ENCODE measurements at regions not wholly inside any gene's neighbourhood (a gene's known extent, or its start where the extent isn't known, plus 50 kb on each side); places are given as distances from the start of the nearest gene placed in this dataset.
"Not testable (repeated sequence)": the region's sequence is repeated elsewhere in the genome, so short reads cannot be mapped to it uniquely, and the experiment has no call there.

GRCh38 chr2:48219555-48220436 lies 94.7 kb upstream of the FOXN2 start:
- DNase-seq (ENCODE audit: low read depth): no peak

DNA sequence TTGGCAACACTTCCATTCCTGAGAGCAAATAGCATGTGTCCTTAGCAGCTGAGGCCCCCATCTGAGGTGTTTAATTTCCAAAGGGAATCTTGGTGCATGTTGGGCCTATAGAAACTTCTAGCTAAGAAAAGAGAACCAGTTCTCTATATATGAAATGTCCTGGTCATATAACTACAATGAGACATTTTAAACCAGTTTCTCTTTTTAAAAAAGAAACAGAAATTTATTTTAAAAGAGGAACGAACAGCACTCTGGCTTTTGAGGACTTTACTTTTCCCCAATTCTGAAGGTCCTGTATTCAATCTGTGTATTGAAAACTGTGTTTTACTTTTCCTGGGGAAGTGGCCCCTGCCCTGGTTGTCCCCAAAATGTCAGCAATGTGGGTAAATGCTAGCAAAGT lies 94.0 kb upstream of the FOXN2 start:
- DNase-seq (ENCODE audit: low read depth): no peak

DNA sequence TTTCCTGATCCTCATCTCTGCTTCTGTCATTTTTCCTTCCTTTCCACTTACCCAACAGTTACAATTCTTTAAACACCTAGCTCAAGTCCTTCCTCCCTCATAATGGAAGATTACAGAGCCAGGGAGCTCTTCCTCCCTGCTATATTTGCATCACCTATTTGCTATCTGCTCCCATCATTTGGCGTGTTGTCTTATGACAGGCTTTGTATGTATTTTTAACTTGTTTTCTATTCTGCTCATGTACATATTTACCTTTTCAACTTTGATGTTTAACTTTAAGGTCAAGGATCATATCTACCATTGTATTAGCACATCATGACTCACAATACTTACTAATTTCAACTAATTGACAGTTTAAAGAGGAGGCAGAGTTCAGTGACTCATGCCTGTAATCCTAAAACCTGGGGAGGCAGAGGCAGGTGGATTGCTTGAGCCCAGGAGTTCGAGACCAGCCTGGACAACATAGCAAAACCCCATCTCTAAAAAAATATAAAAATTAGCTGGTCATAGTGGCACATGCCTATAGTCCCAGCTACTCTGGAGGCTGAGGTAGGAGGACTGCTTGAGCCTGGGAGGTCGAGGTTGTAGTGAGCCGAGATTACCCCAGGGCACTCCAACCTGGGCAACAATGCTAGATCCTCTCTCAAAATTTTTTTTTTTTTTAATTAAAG lies 92.5 kb upstream of the FOXN2 start:
- no peak for DNase-seq (ENCODE audit: low read depth)

GRCh38 chr2:48227617-48228344 lies 86.7 kb upstream of the FOXN2 start:
- DNase-seq (ENCODE audit: low read depth): no peak

- DNase-seq (ENCODE audit: low read depth): no peak
These were observed 86.2 kb upstream of the FOXN2 start for GRCh38 chr2:48228345-48228684.

- no peak for DNase-seq (ENCODE audit: low read depth)
These were observed 85.4 kb upstream of the FOXN2 start for GRCh38 chr2:48229063-48229462.

DNA sequence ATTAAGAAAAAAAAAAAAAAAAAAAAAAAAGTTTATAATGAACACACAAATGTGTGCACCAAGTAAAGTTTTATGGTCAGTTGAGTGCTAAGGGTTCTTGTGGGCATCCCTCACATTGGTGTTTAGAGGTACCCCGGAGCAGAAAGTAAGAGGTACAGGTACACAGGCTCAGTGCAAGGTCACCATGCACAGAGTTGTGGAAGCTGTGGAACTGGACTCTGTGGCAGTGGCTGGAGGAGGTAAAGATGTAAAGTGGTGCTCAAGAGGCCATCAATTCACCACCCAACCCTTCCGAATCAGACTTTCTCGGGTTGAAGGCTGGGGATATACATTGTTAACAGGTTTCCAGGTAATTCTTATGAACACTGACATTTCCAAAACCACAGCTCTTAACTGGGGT lies 83.6 kb upstream of the FOXN2 start:
- DNase-seq (ENCODE audit: low read depth): no peak

DNA sequence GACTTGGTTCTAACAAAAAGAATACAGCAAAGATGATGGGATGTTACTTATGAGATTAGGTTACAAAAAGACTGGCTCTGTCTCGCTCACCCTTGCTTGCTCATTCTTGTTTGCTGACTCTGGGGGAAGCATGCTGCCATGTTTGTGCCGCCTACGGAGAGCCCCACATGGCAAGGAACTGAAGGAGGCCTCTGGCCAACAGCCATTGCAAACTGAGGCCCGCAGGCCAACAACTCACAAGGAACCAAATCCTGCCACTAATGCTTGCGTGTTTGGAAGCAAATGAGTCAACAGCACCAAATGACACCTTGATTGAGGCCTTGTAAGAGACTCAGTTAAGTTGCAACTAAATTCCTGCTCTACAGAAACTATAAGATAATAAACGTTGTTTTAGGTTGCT lies 82.1 kb upstream of the FOXN2 start:
- no peak for DNase-seq (ENCODE audit: low read depth)

DNA sequence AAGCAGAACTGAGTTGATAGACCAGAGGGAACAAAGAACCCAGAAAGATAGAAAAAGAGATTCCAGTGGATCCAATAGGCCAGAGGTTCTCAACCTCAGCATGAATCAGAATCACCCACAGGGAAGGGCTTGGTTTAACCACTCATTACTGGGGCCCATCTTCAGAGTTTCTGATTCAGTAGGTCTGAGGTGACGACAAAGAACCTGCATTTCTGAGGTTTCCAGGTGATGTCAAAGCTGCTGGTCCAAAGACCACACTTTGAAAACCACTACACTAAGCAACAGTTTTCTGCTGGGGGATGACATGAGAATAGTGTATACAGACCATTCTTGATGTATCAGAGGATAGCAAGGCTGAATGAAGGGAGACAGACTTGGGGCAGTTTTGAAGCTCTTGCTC lies 81.5 kb upstream of the FOXN2 start:
- no peak for DNase-seq (ENCODE audit: low read depth)

- not testable (repeated sequence) for DNase-seq (ENCODE audit: low read depth)
These were observed 80.7 kb upstream of the FOXN2 start for GRCh38 chr2:48233824-48234223.

DNA sequence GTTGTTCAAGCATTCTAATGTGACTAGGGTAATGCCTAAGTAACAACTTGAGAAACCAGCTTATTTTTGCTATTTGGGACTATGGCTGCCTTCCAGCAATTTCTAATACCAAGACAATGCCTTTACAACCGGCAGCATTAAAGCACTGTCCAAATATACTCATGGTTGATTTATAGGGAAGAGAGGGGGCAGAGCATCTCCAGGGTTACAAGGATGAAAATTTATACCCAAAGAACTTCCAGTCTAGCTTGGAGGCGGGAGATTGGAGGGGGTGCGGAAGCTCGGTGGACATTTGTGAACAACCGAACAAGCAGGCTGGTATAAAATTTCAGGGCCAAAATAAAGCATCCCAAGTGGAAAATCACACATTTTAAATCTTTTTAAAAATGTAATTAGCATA lies 79.4 kb upstream of the FOXN2 start:
- no peak for DNase-seq (ENCODE audit: low read depth)

DNA sequence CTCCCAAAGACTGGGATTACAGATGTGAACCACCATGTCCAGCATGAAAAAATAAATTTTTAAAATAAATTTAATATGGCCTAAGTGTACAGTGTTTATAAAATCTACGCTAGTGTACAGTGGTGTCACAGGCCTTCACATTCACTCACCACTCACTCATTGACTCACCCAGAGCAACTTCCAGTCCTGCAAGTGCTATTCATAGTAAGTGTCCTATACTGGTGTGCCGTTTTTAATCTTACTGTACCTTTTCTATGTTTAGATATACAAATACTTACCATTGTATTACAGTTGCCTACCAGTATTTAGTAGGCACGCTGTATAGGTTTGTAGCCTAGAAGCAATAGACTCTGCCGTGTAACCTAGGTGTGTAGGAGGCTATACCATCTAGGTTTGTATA lies 76.1 kb upstream of the FOXN2 start:
- DNase-seq (ENCODE audit: low read depth): no peak

DNA sequence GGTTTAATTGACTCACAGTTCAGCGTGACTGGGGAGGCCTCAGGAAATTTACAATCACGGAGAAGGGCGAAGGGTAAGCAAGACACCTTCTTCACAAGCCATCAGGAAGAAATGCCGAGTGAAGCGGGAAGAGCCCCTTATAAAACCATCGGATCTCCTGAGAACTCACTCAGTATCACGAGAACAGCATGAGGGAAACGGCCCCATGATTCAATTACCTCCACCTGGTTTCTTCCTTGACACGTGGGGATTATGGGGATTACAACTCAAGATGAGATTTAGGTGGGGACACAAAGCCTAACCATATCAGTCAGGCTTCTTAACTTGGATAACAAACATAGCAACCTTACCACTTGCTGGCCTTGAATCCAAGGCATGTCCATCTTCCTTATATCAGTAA lies 73.6 kb upstream of the FOXN2 start:
- no peak for DNase-seq (ENCODE audit: low read depth)

- no peak for DNase-seq (ENCODE audit: low read depth)
These were observed 67.3 kb upstream of the FOXN2 start for GRCh38 chr2:48247206-48247605.

GRCh38 chr2:48248251-48248933 lies 66.1 kb upstream of the FOXN2 start:
- DNase-seq (ENCODE audit: low read depth): peak; percentile 86

DNA sequence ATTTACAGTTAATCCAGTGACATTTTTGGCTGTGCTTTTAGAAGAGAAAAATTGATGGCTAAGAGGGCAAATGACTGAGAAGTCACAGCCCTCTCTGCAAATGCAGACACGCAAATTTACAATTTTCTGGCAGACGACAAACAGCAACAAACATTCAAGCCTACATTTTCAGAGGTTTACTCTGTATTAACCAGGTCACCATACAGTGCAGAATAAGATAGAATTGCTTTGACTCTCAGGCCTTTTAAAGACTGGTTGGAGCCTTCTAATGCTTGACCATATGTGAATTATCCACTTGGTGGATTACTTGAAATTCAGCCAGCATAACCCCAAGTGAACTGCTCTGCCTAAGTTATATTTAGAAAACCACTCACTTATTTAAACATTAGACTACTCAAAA lies 65.5 kb upstream of the FOXN2 start:
- peak; percentile 29 for DNase-seq (ENCODE audit: low read depth)

DNA sequence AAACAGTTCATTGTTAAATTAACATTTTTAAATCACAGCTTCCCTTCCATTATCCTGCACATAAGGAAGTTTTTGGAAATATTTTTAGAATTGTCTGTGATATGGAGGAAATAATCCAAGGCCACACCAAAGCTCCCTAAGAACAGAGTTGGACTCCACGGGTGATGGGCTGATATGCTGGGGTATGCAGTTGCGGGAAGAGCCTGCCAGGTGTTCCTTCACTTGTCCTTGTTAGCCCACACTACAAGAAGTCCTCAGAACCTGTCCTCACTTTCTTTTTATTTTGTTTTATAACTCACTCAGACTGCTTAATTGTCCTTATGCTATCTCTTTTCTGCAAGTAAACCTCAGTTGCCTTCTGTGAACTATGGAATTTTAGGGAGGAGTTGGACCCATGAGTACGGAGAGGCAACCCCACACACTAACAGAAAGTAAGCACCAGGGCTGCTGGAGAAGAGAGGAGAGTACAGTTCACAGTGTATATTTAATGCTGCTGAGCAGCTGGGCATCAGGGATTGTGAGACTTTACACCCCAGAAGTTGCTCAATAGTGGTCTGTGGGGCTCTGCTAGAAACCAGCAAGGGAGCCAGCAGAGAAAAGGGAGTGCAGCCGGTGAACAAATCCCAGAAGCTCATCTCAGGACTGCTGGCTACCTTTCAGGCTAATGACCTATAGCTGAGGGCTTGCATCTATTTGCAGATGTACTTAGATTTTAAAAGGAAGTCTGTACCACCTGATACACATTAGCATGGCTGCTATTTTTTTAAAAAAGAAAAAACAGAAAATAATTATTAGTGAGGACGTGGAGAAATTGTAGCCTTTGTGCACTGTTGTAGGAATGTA lies 64.6 kb upstream of the FOXN2 start:
- no peak for DNase-seq (ENCODE audit: low read depth)

DNA sequence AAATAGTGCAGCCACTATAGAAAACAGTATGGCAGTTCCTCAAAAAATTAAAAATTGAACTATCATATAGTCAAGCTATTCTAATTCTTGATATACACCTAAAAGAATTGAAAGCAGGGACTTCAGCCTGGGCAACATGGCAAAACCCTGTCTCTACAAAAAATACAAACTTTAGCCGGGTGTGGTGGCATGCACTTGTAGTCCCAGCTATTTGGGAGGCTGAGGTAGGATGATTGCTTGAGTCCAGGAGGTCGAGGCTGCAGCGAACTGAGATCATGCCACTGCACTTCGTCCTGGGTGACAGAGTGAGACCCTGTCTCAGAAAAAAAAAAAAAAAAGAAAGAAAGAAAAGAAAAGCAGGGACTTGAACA lies 64.0 kb upstream of the FOXN2 start:
- DNase-seq (ENCODE audit: low read depth): no peak

DNA sequence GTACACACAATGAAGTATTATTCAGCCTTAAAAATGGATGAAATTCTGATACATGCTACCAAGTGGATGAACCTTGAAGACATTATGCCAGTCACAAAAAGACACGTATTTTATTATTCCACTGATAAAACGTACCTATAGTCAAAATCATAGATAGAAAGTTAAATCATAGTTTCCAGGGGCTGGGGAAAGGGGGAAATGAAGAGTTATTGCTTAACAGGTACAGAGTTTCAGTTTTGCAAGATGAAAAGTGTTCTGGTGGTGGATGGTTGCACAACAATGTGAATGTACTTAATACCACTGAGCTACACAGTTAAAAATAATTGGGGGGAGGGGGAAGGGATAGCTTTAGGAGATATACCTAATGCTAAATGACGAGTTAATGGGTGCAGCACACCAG lies 63.5 kb upstream of the FOXN2 start:
- DNase-seq (ENCODE audit: low read depth): no peak

- no peak for DNase-seq (ENCODE audit: low read depth)
These were observed 62.9 kb upstream of the FOXN2 start for GRCh38 chr2:48251437-48252148.

DNA sequence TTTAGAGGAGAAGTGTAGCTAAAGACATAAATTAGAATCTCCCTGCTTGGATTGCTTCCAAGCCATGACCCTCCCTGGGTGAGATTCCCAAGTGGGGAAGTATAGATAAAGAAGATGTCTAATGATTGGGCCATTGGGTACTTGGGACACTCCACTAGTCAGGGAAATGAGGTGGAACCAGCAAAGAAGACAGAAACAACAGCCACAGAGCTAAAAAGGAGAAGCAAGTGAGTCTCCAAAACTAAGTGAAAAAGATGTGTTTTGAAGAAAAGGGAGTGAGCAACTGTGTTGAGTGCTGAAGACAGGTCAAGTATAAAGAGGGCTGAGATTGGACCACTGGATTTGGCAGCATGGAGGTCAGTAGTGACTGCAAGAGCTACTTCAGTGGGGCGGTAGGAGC lies 61.2 kb upstream of the FOXN2 start:
- DNase-seq (ENCODE audit: low read depth): no peak
